Esophagus squamous epithelium (tissue), 5 donors: ENCODE measurements at regions not wholly inside any gene's neighbourhood (a gene's known extent, or its start where the extent isn't known, plus 50 kb on each side); places are given as distances from the start of the nearest gene placed in this dataset.

ENCODE experiments used
- DNase-seq: peaks from one replicate; lab custom pipeline; 2025; lab: John Stamatoyannopoulos, UW
- H3K27ac ChIP-seq, 4 donors: fragments of 200-600 bp; sonication (generic); one replicate each; pipeline ENCODE4 v1.5.1; 2016 to 2019; ENCODE audit warnings: mild to moderate bottlenecking in 1 of 4
- H3K27me3 ChIP-seq, 4 donors: fragments of 200-600 bp; sonication (generic); 1 replicate in 3 of 4; 2 replicates in 1 of 4; pipeline versions ENCODE4 v1.5.1 to v1.6.0; 2017 to 2021; ENCODE audit warnings: antibody characterized with exemption in 1 of 4
- H3K36me3 ChIP-seq, 3 donors: fragments of 200-600 bp; sonication (generic); one replicate each; pipeline ENCODE4 v1.5.1; 2016 to 2019
- H3K4me1 ChIP-seq, 3 donors: fragments of 200-600 bp; sonication (generic); one replicate each; pipeline ENCODE4 v1.5.1; 2017 to 2019
- H3K4me3 ChIP-seq, 4 donors: fragments of 200-600 bp; sonication (generic); 1 replicate in 3 of 4; 2 replicates in 1 of 4; pipeline ENCODE4 v1.5.1; 2016 to 2019; ENCODE audit warnings: mild to moderate bottlenecking in 2 of 4, moderate library complexity in 1 of 4
- H3K9me3 ChIP-seq, 3 donors: fragments of 200-600 bp; sonication (generic); one replicate each; pipeline ENCODE4 v1.5.1; 2016 to 2019
- POLR2A ChIP-seq, 4 donors: fragments of 450-650 bp; IDR thresholded peaks; one replicate each; pipeline ENCODE4 v1.6.1; 2017; ENCODE audit warnings: antibody characterized with exemption in 4 of 4, mild to moderate bottlenecking in 4 of 4, moderate library complexity in 3 of 4
- WGBS, 2 donors: methylation state at CpG; one replicate each; pipeline ENCODE4 v1.1.5; 2018; 5-methylcytosine and 5-hydroxymethylcytosine counted together
- intact Hi-C: fragments of 100-400 bp; cut with DNase I; formaldehyde crosslinking; loops from one replicate; pipeline ENCODE4 v1.15.0; 2022
- TF ChIP-seq, protein P1 (sequence below), 6 experiments: fragments of 450-650 bp in 4 of 6; fragments of 200-600 bp in 2 of 6; sonication (generic) in 2 of 6; IDR thresholded peaks; one replicate each; pipeline ENCODE4 v1.5.1; 2016 to 2019; ENCODE audit warnings: antibody characterized with exemption in 6 of 6, mild to moderate bottlenecking in 4 of 6, moderate library complexity in 4 of 6
- donor health status: DM: yes; HTN: yes; CAD: no.

DNA sequence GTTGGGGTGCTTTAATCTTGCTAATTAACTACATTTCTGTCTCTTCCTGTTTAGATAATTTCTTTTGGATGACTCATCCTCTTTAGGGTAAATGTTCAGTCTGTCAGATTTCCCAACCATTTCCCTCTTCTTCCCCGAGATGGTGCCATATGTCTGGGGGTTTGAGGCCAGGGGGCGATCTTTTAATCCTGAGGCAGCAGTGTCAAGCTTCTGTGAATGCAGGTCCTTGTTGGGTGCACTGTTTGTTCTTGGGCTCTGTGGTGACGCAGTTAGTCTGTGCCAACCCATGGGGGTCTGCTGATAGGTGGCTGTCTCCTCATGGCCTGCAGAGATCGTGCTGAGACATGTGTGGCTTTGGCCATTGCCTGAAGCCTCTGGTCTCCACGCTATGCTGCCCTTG is 420.4 kb downstream of the NDFIP2 start:
- intact Hi-C loops: no loop called here
- Histone ChIP-seq H3K4me3 (no peak overlapping the region), H3K36me3 (no peaks in the 10 kb centered on the region), H3K4me1 (peaks cover 0 to 4% (median 0%) of the 10 kb centered on the region in 3 donors), H3K27me3 (no peaks in the 10 kb centered on the region), H3K27ac (no peak overlapping the region), H3K9me3 (no peaks in the 10 kb centered on the region)
- 67 to 69% methylated on average over 3 to 4 of the region's 5 CpGs for WGBS, 2 donors
- TF ChIP-seq, protein P1, sequence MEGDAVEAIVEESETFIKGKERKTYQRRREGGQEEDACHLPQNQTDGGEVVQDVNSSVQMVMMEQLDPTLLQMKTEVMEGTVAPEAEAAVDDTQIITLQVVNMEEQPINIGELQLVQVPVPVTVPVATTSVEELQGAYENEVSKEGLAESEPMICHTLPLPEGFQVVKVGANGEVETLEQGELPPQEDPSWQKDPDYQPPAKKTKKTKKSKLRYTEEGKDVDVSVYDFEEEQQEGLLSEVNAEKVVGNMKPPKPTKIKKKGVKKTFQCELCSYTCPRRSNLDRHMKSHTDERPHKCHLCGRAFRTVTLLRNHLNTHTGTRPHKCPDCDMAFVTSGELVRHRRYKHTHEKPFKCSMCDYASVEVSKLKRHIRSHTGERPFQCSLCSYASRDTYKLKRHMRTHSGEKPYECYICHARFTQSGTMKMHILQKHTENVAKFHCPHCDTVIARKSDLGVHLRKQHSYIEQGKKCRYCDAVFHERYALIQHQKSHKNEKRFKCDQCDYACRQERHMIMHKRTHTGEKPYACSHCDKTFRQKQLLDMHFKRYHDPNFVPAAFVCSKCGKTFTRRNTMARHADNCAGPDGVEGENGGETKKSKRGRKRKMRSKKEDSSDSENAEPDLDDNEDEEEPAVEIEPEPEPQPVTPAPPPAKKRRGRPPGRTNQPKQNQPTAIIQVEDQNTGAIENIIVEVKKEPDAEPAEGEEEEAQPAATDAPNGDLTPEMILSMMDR (IDR thresholded peaks at IDR 0.05): no peak
- no peak for TF ChIP-seq POLR2A (IDR thresholded peaks at IDR 0.05)
- no peak for DNase-seq

- no peak overlapping the region for H3K27ac ChIP-seq
- no peaks in the 10 kb centered on the region for H3K36me3 ChIP-seq
- DNase-seq: no peak
- H3K9me3 ChIP-seq: no peaks in the 10 kb centered on the region
- H3K4me1 ChIP-seq: peaks cover 0 to 4% (median 0%) of the 10 kb centered on the region in 3 donors
- intact Hi-C loops: no loop called here
- 100% methylated on average over 1 of the region's 1 CpG for WGBS, 2 donors
- TF ChIP-seq, protein P1 (IDR thresholded peaks at IDR 0.05): no peak
- TF ChIP-seq POLR2A (IDR thresholded peaks at IDR 0.05): no peak
- H3K27me3 ChIP-seq: no peaks in the 10 kb centered on the region
- no peak overlapping the region for H3K4me3 ChIP-seq
Measured at GRCh38 chr13:79900356-79900755, 419.4 kb downstream of the NDFIP2 start.

- intact Hi-C loops: no loop called here
- no peak for DNase-seq
- TF ChIP-seq POLR2A (IDR thresholded peaks at IDR 0.05): no peak
- TF ChIP-seq, protein P1 (IDR thresholded peaks at IDR 0.05): no peak
Measured at GRCh38 chr13:79898996-79899395, 418.0 kb downstream of the NDFIP2 start.

GRCh38 chr13:79898202-79898826 is 417.4 kb downstream of the NDFIP2 start:
- 49 to 76% methylated on average over 2 of the region's 2 CpGs for WGBS, 2 donors
- intact Hi-C loops: no loop called here

More at GRCh38 chr13:79898996-79899395, 418.0 kb downstream of the NDFIP2 start:
- peaks cover 0 to 4% (median 0%) of the 10 kb centered on the region in 3 donors for H3K4me1 ChIP-seq
- H3K27ac ChIP-seq: no peak overlapping the region
- H3K9me3 ChIP-seq: no peaks in the 10 kb centered on the region
- no peaks in the 10 kb centered on the region for H3K36me3 ChIP-seq
- 90% methylated on average over 1 of the region's 1 CpG for WGBS, 2 donors
- H3K27me3 ChIP-seq: no peaks in the 10 kb centered on the region
- H3K4me3 ChIP-seq: no peak overlapping the region

DNA sequence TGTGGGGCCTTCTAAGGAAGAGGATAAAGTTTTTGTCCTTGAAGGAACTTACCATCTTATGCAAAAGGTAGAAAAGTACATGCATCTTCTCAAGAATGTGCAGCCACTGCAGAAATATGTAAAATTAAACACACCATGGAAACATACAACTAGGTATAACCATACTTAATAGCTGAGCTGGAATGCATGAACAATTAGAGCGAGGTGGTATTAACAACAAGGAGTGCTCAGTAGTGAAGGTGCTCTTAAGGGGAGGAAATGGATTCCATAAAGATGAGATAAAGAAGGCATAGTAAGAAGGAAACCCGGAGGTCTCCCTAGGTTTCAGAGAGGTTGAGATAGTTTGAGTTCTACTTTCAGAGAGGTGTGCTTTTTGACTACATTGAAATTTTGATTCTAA is 415.9 kb downstream of the NDFIP2 start:
- H3K4me3 ChIP-seq: no peak overlapping the region
- no peaks in the 10 kb centered on the region for H3K9me3 ChIP-seq
- no peaks in the 10 kb centered on the region for H3K27me3 ChIP-seq
- no peaks in the 10 kb centered on the region for H3K36me3 ChIP-seq
- H3K4me1 ChIP-seq: peaks cover 0 to 4% (median 0%) of the 10 kb centered on the region in 3 donors
- no peak overlapping the region for H3K27ac ChIP-seq
- DNase-seq: no peak
- WGBS, 2 donors: 48 to 55% methylated on average over 2 of the region's 2 CpGs
- TF ChIP-seq, protein P1 (IDR thresholded peaks at IDR 0.05): no peak
- no peak for TF ChIP-seq POLR2A (IDR thresholded peaks at IDR 0.05)
- intact Hi-C loops: no loop called here

More at GRCh38 chr13:79898202-79898826, 417.4 kb downstream of the NDFIP2 start:
- TF ChIP-seq, protein P1 (IDR thresholded peaks at IDR 0.05): no peak
- no peak for TF ChIP-seq POLR2A (IDR thresholded peaks at IDR 0.05)
- Histone ChIP-seq H3K4me1 (peaks cover 0 to 4% (median 0%) of the 10 kb centered on the region in 3 donors), H3K27me3 (no peaks in the 10 kb centered on the region), H3K36me3 (no peaks in the 10 kb centered on the region), H3K9me3 (no peaks in the 10 kb centered on the region), H3K27ac (no peak overlapping the region), H3K4me3 (no peak overlapping the region)
- no peak for DNase-seq
